Neural progenitor cell (in vitro differentiated cells): ENCODE measurements at regions not wholly inside any gene's neighbourhood (a gene's known extent, or its start where the extent isn't known, plus 50 kb on each side); places are given as distances from the start of the nearest gene placed in this dataset.

Experiments used
- DNase-seq: peaks from one replicate; pipeline ENCODE4 v3.0.0-alpha.2; 2016; ENCODE audit warnings: low spot score
- H2AFZ ChIP-seq: fragments of 200-600 bp; sonication (generic); replicated peaks from 2 replicates; pipeline ENCODE4 v1.6.1; 2016; ENCODE audit warnings: antibody characterized with exemption
- H3F3A ChIP-seq: fragments of 200-600 bp; sonication (generic); 2 replicates; pipeline ENCODE4 v1.6.1; 2016; ENCODE audit warnings: antibody characterized with exemption, low read depth
- H3K27ac ChIP-seq: fragments of 200-600 bp; sonication (generic); 2 replicates; pipeline ENCODE4 v1.5.1; 2016; ENCODE audit warnings: mild to moderate bottlenecking
- H3K27me3 ChIP-seq: fragments of 200-600 bp; sonication (generic); 2 replicates; pipeline ENCODE4 v1.6.1; 2016; ENCODE audit warnings: mild to moderate bottlenecking, moderate library complexity
- H3K36me3 ChIP-seq: fragments of 200-600 bp; sonication (generic); 2 replicates; pipeline ENCODE4 v1.5.1; 2016
- H3K4me1 ChIP-seq: fragments of 200-600 bp; sonication (generic); 2 replicates; pipeline ENCODE4 v1.6.1; 2016; ENCODE audit warnings: mixed run types
- H3K4me2 ChIP-seq: fragments of 200-600 bp; sonication (generic); 2 replicates; pipeline ENCODE4 v1.6.1; 2016
- H3K4me3 ChIP-seq: fragments of 200-600 bp; sonication (generic); 2 replicates; pipeline ENCODE4 v1.5.1; 2016
- H3K79me2 ChIP-seq: fragments of 200-600 bp; sonication (generic); 2 replicates; pipeline ENCODE4 v1.6.1; 2016; ENCODE audit warnings: low read depth
- H3K9ac ChIP-seq: fragments of 200-600 bp; sonication (generic); 2 replicates; pipeline ENCODE4 v1.6.1; 2016
- H3K9me3 ChIP-seq: fragments of 200-600 bp; sonication (generic); 2 replicates; pipeline ENCODE4 v1.5.1; 2016; ENCODE audit warnings: low read depth
- H4K20me1 ChIP-seq: fragments of 200-600 bp; sonication (generic); 2 replicates; pipeline ENCODE4 v1.6.1; 2016; ENCODE audit warnings: low read depth
- H3K27ac Mint-ChIP-seq: 3 replicates; pipeline ENCODE4 v1.8.0; 2021; ENCODE audit warnings: mixed read lengths
- H3K27me3 Mint-ChIP-seq: 2 replicates; pipeline ENCODE4 v1.8.0; 2022; ENCODE audit warnings: low read depth, mild to moderate bottlenecking, inconsistent platforms, moderate library complexity, mixed read lengths; ENCODE audit not compliant: insufficient read depth
- H3K36me3 Mint-ChIP-seq: 3 replicates; pipeline ENCODE4 v1.8.0; 2021; ENCODE audit warnings: mixed read lengths
- H3K4me1 Mint-ChIP-seq: 3 replicates; pipeline ENCODE4 v1.8.0; 2021; ENCODE audit warnings: mixed read lengths
- H3K4me3 Mint-ChIP-seq: 3 replicates; pipeline ENCODE4 v1.8.0; 2021; ENCODE audit warnings: mild to moderate bottlenecking, moderate library complexity, mixed read lengths
- H3K9me3 Mint-ChIP-seq: 3 replicates; pipeline ENCODE4 v1.8.0; 2020; ENCODE audit warnings: mixed read lengths
- CTCF ChIP-seq: fragments of 200-600 bp; sonication (generic); IDR thresholded peaks from 2 replicates; pipeline ENCODE4 v1.5.1; 2017; ENCODE audit warnings: antibody characterized with exemption, mild to moderate bottlenecking
- EZH2 ChIP-seq: fragments of 200-600 bp; sonication (generic); IDR thresholded peaks from 2 replicates; pipeline ENCODE4 v1.6.1; 2017; ENCODE audit warnings: antibody characterized with exemption, mild to moderate bottlenecking, moderate library complexity
- EZH2phosphoT487 ChIP-seq: fragments of 200-600 bp; sonication (generic); IDR thresholded peaks from 2 replicates; pipeline ENCODE4 v1.6.1; 2017; ENCODE audit warnings: antibody characterized with exemption

- no peak overlapping the region for H3K9ac ChIP-seq
- no peaks in the 10 kb centered on the region for H3K27me3 Mint-ChIP-seq
- H3K9me3 Mint-ChIP-seq = peaks cover 9% of the 10 kb centered on the region
- H3K27ac Mint-ChIP-seq = no peak overlapping the region
- H3K4me1 Mint-ChIP-seq = peaks cover 12% of the 10 kb centered on the region
- peaks cover 4% of the 10 kb centered on the region for H3K4me1 ChIP-seq
- H3K27ac ChIP-seq = no peak overlapping the region
- no peak overlapping the region for H3K4me3 Mint-ChIP-seq
- TF ChIP-seq EZH2phosphoT487 (no peak), CTCF (peak; percentile 4)
- H3K36me3 Mint-ChIP-seq = no peaks in the 10 kb centered on the region
- H3K36me3 ChIP-seq = no peaks in the 10 kb centered on the region
- H3K4me2 ChIP-seq = no peak overlapping the region
- no peaks in the 10 kb centered on the region for H3K27me3 ChIP-seq
- no peaks in the 10 kb centered on the region for H3F3A ChIP-seq
- H3K79me2 ChIP-seq = no peaks in the 10 kb centered on the region
- peak overlapping the region; percentile 57 for H2AFZ ChIP-seq
- no peaks in the 10 kb centered on the region for H4K20me1 ChIP-seq
- no peak for DNase-seq
- no peak overlapping the region for H3K4me3 ChIP-seq
- H3K9me3 ChIP-seq = no peaks in the 10 kb centered on the region
Measured at GRCh38 chr12:105502426-105502930, 172.0 kb downstream of the C12orf75 start.

GRCh38 chr12:105503619-105504018, 173.1 kb downstream of the C12orf75 start:
- no peaks in the 10 kb centered on the region for H3K36me3 Mint-ChIP-seq

DNA sequence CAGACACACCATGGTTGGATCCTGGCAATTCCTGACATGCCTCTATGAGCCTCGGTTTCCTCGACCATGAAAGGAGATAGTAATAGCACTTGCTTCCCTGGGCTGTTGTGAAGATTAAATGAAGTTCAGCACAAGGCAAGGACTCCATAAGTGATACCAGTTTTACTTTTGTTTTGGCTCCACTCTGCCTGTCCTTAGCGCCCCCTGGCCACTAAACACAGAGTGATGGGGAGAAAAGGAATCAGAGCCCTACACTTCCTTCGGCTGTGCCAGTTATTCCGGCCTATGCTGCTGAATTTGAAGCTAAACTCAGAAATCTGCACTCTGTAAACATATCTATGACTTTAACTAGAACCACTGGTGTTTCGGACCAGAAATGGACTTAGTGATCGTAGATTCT, 173.8 kb downstream of the C12orf75 start:
- no peak for TF ChIP-seq EZH2phosphoT487
- TF ChIP-seq EZH2 = no peak
- TF ChIP-seq CTCF = peak; percentile 23
- H3K4me3 Mint-ChIP-seq = no peak overlapping the region
- no peaks in the 10 kb centered on the region for H3K9me3 ChIP-seq
- no peaks in the 10 kb centered on the region for H3K79me2 ChIP-seq
- no peak for DNase-seq
- H3K4me3 ChIP-seq = no peak overlapping the region
- no peak overlapping the region for H2AFZ ChIP-seq
- H3K4me1 Mint-ChIP-seq = peaks cover 17% of the 10 kb centered on the region
- H3K4me2 ChIP-seq = no peak overlapping the region
- H3K36me3 ChIP-seq = no peaks in the 10 kb centered on the region
- H3K9me3 Mint-ChIP-seq = no peaks in the 10 kb centered on the region
- H3K36me3 Mint-ChIP-seq = no peaks in the 10 kb centered on the region
- H3K27me3 Mint-ChIP-seq = no peaks in the 10 kb centered on the region
- H4K20me1 ChIP-seq = no peaks in the 10 kb centered on the region
- peaks cover 4% of the 10 kb centered on the region for H3K4me1 ChIP-seq
- no peaks in the 10 kb centered on the region for H3F3A ChIP-seq
- no peaks in the 10 kb centered on the region for H3K27me3 ChIP-seq
- no peak overlapping the region for H3K27ac ChIP-seq
- peak overlapping the region; percentile 11 for H3K27ac Mint-ChIP-seq
- H3K9ac ChIP-seq = no peak overlapping the region

More at GRCh38 chr12:105503619-105504018, 173.1 kb downstream of the C12orf75 start:
- Histone ChIP-seq H3K27me3 (no peaks in the 10 kb centered on the region), H3K4me3 (no peak overlapping the region), H3F3A (no peaks in the 10 kb centered on the region), H3K4me2 (no peak overlapping the region), H3K27ac (no peak overlapping the region), H3K4me1 (peaks cover 4% of the 10 kb centered on the region), H3K9me3 (no peaks in the 10 kb centered on the region), H3K9ac (no peak overlapping the region), H3K36me3 (no peaks in the 10 kb centered on the region), H2AFZ (no peak overlapping the region), H3K79me2 (no peaks in the 10 kb centered on the region), H4K20me1 (no peaks in the 10 kb centered on the region)
- Mint-ChIP-seq H3K27ac (no peak overlapping the region), H3K4me1 (peaks cover 17% of the 10 kb centered on the region), H3K27me3 (no peaks in the 10 kb centered on the region), H3K4me3 (no peak overlapping the region), H3K9me3 (peaks cover 2% of the 10 kb centered on the region)
- no peak for DNase-seq
- no peak for TF ChIP-seq EZH2
- TF ChIP-seq CTCF = no peak
- no peak for TF ChIP-seq EZH2phosphoT487
